IMR-90 (cell line): ENCODE measurements at regions not wholly inside any gene's neighbourhood (a gene's known extent, or its start where the extent isn't known, plus 50 kb on each side); places are given as distances from the start of the nearest gene placed in this dataset.

ENCODE experiments used
- ATAC-seq: fragments of 200-7000 bp; cut with Tn5 transposase; 2 replicates; pipeline ENCODE4 v1.9.1; 2020; ENCODE audit warnings: low read depth, mild to moderate bottlenecking, moderate library complexity
- BruUV-seq: library from RNA; stranded (reverse); fragments of 400-500 nt; replicated peaks from 2 replicates; lab custom pipeline; 2021; lab: Mats Ljungman, UMichigan
- CTCF ChIA-PET: fragments of 300-600 bp; formaldehyde crosslinking; extraction: SDS; loops from one replicate; lab custom pipeline; 2021; ENCODE audit warnings: antibody characterized with exemption; lab: Yijun Ruan, JAX
- POLR2A ChIA-PET: fragments of 300-600 bp; sonication (Branson Sonifier 250); formaldehyde crosslinking; loops from one replicate; lab custom pipeline; 2022; ENCODE audit warnings: antibody characterized with exemption; ENCODE audit not compliant: unreplicated experiment; lab: Charles Lee
- DNase-seq: peaks from one replicate; pipeline ENCODE4 v3.0.0; 2013
- H2AFZ ChIP-seq: replicated peaks from 2 replicates; pipeline ENCODE3; 2013; ENCODE audit warnings: low read length, mild to moderate bottlenecking; ENCODE audit not compliant: poor library complexity
- H2AK5ac ChIP-seq: 2 replicates; pipeline ENCODE4 v1.6.1; 2013; ENCODE audit warnings: low read depth, low read length, inconsistent platforms
- H2AK9ac ChIP-seq: replicated peaks from 2 replicates; pipeline ENCODE3; 2013; ENCODE audit warnings: mild to moderate bottlenecking, low read depth, low read length, moderate library complexity; ENCODE audit not compliant: poor library complexity
- H2BK120ac ChIP-seq: 2 replicates; pipeline ENCODE4 v1.6.1; 2013; ENCODE audit warnings: low read depth, low read length, inconsistent platforms
- H2BK15ac ChIP-seq: 3 replicates; pipeline ENCODE4 v1.6.1; 2013; ENCODE audit warnings: low read depth, low read length, inconsistent platforms
- H2BK20ac ChIP-seq: 2 replicates; pipeline ENCODE4 v1.6.1; 2013; ENCODE audit warnings: low read depth, mild to moderate bottlenecking, inconsistent platforms, low read length, moderate library complexity
- H2BK5ac ChIP-seq: 2 replicates; pipeline ENCODE4 v1.6.1; 2013; ENCODE audit warnings: mild to moderate bottlenecking, low read depth, low read length, inconsistent platforms; ENCODE audit not compliant: poor library complexity, severe bottlenecking
- H3K14ac ChIP-seq: replicated peaks from 2 replicates; pipeline ENCODE4 v1.6.1; 2013; ENCODE audit warnings: low read depth, low read length, inconsistent platforms
- H3K18ac ChIP-seq: 2 replicates; pipeline ENCODE4 v1.6.1; 2013; ENCODE audit warnings: low read depth, low read length, control low read depth
- H3K23ac ChIP-seq: 2 replicates; pipeline ENCODE4 v1.6.1; 2013; ENCODE audit warnings: low read depth, low read length, inconsistent platforms
- H3K27ac ChIP-seq: 2 replicates; pipeline ENCODE4 v1.5.1; 2013; ENCODE audit warnings: mild to moderate bottlenecking, control low read depth, low read length; ENCODE audit not compliant: insufficient read depth
- H3K27me3 ChIP-seq: 2 replicates; pipeline ENCODE4 v1.6.1; 2013; ENCODE audit warnings: low read length; ENCODE audit not compliant: control insufficient read depth, insufficient read depth
- H3K36me3 ChIP-seq: 2 replicates; pipeline ENCODE4 v1.6.1; 2013; ENCODE audit warnings: low read length, mixed read lengths; ENCODE audit not compliant: control insufficient read depth, insufficient read depth
- H3K4ac ChIP-seq: 2 replicates; pipeline ENCODE4 v1.6.1; 2013; ENCODE audit warnings: low read depth, low read length, inconsistent platforms
- H3K4me1 ChIP-seq: 2 replicates; pipeline ENCODE4 v1.6.1; 2013; ENCODE audit warnings: low read length, mixed read lengths; ENCODE audit not compliant: control insufficient read depth, insufficient read depth
- H3K4me2 ChIP-seq: 2 replicates; pipeline ENCODE4 v1.6.1; 2013; ENCODE audit warnings: low read depth, mild to moderate bottlenecking, control low read depth, low read length, moderate library complexity
- H3K4me3 ChIP-seq: 2 replicates; pipeline ENCODE4 v1.5.1; 2013; ENCODE audit warnings: low read depth, mild to moderate bottlenecking, control low read depth, low read length, moderate library complexity; ENCODE audit not compliant: insufficient read depth
- H3K56ac ChIP-seq: 2 replicates; pipeline ENCODE4 v1.6.1; 2013; ENCODE audit warnings: low read length, inconsistent platforms; ENCODE audit not compliant: insufficient read depth; ENCODE audit errors: extremely low read depth
- H3K79me1 ChIP-seq, 2 experiments: 2 replicates each; pipeline ENCODE4 v1.6.1; 2013; ENCODE audit warnings: low read length in 2 of 2, inconsistent platforms in 1 of 2, low read depth in 1 of 2
- H3K9ac ChIP-seq: 2 replicates; pipeline ENCODE4 v1.6.1; 2013; ENCODE audit warnings: low read depth, low read length, control low read depth
- H3K9me1 ChIP-seq: 2 replicates; pipeline ENCODE4 v1.6.1; 2013; ENCODE audit warnings: low read length, inconsistent platforms; ENCODE audit not compliant: insufficient read depth
- H3K9me3 ChIP-seq: 2 replicates; pipeline ENCODE4 v1.6.1; 2013; ENCODE audit warnings: low read length; ENCODE audit not compliant: control insufficient read depth, insufficient read depth
- H4K20me1 ChIP-seq: 2 replicates; pipeline ENCODE4 v1.6.1; 2013; ENCODE audit warnings: low read length, inconsistent platforms; ENCODE audit not compliant: insufficient read depth
- H4K5ac ChIP-seq: 2 replicates; pipeline ENCODE4 v1.6.1; 2013; ENCODE audit warnings: mild to moderate bottlenecking, low read depth, low read length, control low read depth
- H4K8ac ChIP-seq, 2 experiments: 2 replicates each; pipeline ENCODE4 v1.6.1; 2013; ENCODE audit warnings: low read depth in 2 of 2, low read length in 2 of 2, control low read depth in 1 of 2, inconsistent platforms in 1 of 2
- H4K91ac ChIP-seq: 2 replicates; pipeline ENCODE4 v1.6.1; 2013; ENCODE audit warnings: low read depth, low read length, inconsistent platforms; ENCODE audit not compliant: insufficient read depth
- CHD1 ChIP-seq: IDR thresholded peaks from 2 replicates; pipeline ENCODE4 v1.6.1; 2012; ENCODE audit warnings: low read depth, low read length, improper control_type of control experiment
- CTCF ChIP-seq: conservative IDR thresholded peaks from 2 replicates; pipeline ENCODE4 v1.5.1; 2012; ENCODE audit warnings: mild to moderate bottlenecking, low read depth, low read length, improper control_type of control experiment
- POLR2A ChIP-seq: IDR thresholded peaks from 2 replicates; pipeline ENCODE4 v1.6.1; 2012; ENCODE audit warnings: mild to moderate bottlenecking, low read depth, low read length
- RFX5 ChIP-seq: IDR thresholded peaks from 2 replicates; pipeline ENCODE4 v1.8.0; 2012; ENCODE audit warnings: low read depth, mild to moderate bottlenecking, low read length, moderate library complexity
- SMC3 ChIP-seq: fragments of 150-350 bp; IDR thresholded peaks from 2 replicates; pipeline ENCODE4 v1.6.1; 2016; ENCODE audit warnings: low read depth, mild to moderate bottlenecking, antibody characterized with exemption, low read length, moderate library complexity
- USF2 ChIP-seq: fragments of 150-350 bp; IDR thresholded peaks from 2 replicates; pipeline ENCODE4 v1.6.1; 2017; ENCODE audit warnings: mild to moderate bottlenecking, antibody characterized with exemption, low read length, low read depth
- WGBS, 2 experiments: methylation state at CpG; one replicate each; pipeline versions ENCODE4 v1.1.5 to v1.1.7; 2013; ENCODE audit warnings: missing lambda C conversion rate in 2 of 2; ENCODE audit not compliant: insufficient read length in 1 of 2; ENCODE audit errors: extremely low coverage in 2 of 2; 5-methylcytosine and 5-hydroxymethylcytosine counted together
- dilution Hi-C: fragments of 300-500 bp; cut with HindIII; formaldehyde crosslinking; loops from one replicate; pipeline ENCODE4 v1.14.3; 2018; ENCODE audit warnings: low sequenced_read_pairs; ENCODE audit not compliant: unreplicated experiment
- in situ Hi-C: fragments of 300-500 bp; cut with MboI; formaldehyde crosslinking; loops from 3 replicates; pipeline ENCODE4 v1.14.3; 2019; ENCODE audit warnings: low sequenced_read_pairs, inconsistent platforms, mixed read lengths
- intact Hi-C: fragments of 100-400 bp; cut with micrococcal nuclease; formaldehyde crosslinking; loops from 2 replicates; pipeline ENCODE4 v1.10.0; 2022

DNA sequence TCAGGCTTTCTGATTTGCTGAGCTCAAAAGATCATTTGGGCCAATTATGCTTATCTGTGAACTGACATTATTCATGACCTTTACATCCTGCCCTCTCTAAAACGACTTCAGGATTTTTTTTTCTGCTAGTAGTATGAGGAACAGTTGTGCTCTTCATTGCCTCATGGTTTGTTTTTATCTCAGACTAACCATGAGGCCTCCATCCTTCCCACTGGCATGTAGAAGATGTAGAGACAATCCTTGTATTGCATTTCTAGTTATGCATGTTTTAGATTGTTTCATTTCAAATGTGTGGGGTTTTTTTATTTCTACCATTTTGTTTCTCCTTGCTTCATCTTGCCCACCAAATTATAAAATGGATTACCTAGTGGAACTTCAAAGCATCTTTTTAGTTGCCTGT lies 82.8 kb upstream of the C1orf87 start:
- Histone ChIP-seq H2BK15ac (no peak overlapping the region), H3K36me3 (no peaks in the 10 kb centered on the region), H3K27me3 (no peaks in the 10 kb centered on the region), H4K8ac (no peak overlapping the region), H3K4me2 (no peak overlapping the region), H4K91ac (no peak overlapping the region), H3K18ac (no peak overlapping the region), H3K23ac (no peak overlapping the region), H4K5ac (no peak overlapping the region), H3K4ac (no peak overlapping the region), H3K27ac (no peak overlapping the region), H4K20me1 (no peaks in the 10 kb centered on the region), H2AK5ac (no peak overlapping the region), H3K56ac (no peak overlapping the region), H2BK120ac (no peak overlapping the region), H2BK5ac (no peak overlapping the region), H3K9ac (no peak overlapping the region), H2AK9ac (no peak overlapping the region), H3K14ac (no peak overlapping the region), H3K9me3 (no peaks in the 10 kb centered on the region), H3K9me1 (no peaks in the 10 kb centered on the region), H3K4me1 (no peaks in the 10 kb centered on the region), H3K79me1 (no peaks in the 10 kb centered on the region), H2BK20ac (no peak overlapping the region), H2AFZ (no peak overlapping the region), H3K4me3 (no peak overlapping the region)
- dilution Hi-C loops = no loop called here
- ATAC-seq (no peak), DNase-seq (no peak)
- TF ChIP-seq CHD1 = no peak
- no peak for TF ChIP-seq USF2
- no peak for TF ChIP-seq RFX5
- TF ChIP-seq CTCF = no peak
- TF ChIP-seq POLR2A = no peak
- TF ChIP-seq SMC3 = no peak
- intact Hi-C loops = no loop called here
- POLR2A ChIA-PET = no interaction called here
- CTCF ChIA-PET = interaction anchor here (0.7 to 1.0 kb wide), 4 partner anchors 9 to 125 kb away, joined by 3 to 4 read pairs (median 3); no protein-coding TSS in a partner anchor
- in situ Hi-C loops = no loop called here
- WGBS, 2 experiments = no CpG with 5 or more reads among the region's 1 CpG
- no TSS peak for BruUV-seq
